Astrocyte of the cerebellum (primary cell): ENCODE measurements at regions not wholly inside any gene's neighbourhood (a gene's known extent, or its start where the extent isn't known, plus 50 kb on each side); places are given as distances from the start of the nearest gene placed in this dataset.
"Not testable (repeated sequence)": the region's sequence is repeated elsewhere in the genome, so short reads cannot be mapped to it uniquely, and the experiment has no call there.

Source experiments
- DNase-seq: peaks from one replicate; pipeline ENCODE4 v3.0.0-alpha.2; 2011; ENCODE audit warnings: low read depth
- H3K4me3 ChIP-seq: 2 replicates; pipeline ENCODE4 v1.5.1; 2011; ENCODE audit warnings: mild to moderate bottlenecking, low read depth, low read length, moderate library complexity
- in situ Hi-C: cut with HindIII; loops from 2 replicates; pipeline ENCODE4 v1.10.0; 2017; ENCODE audit warnings: low sequenced_read_pairs
- TF ChIP-seq, protein P1 (sequence below): IDR thresholded peaks from 2 replicates; pipeline ENCODE4 v1.5.1; 2012; ENCODE audit warnings: low read length, low read depth, moderate library complexity, mild to moderate bottlenecking; ENCODE audit errors: missing control alignments

DNA sequence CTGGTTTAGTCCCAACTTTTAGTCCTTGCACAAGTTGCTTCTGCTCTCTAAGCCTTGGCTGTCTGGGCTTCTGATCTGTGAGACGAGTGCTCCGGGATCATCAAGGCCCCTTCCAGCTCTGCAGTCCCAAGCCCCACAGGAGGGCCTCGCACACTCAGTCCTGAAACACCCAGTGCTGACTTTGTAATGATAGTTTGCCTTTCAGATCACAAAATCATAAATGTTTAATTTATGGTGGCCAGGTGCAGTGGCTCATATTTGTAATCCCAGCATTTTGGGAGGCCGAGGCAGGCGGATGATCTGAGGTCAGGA, 95.9 kb upstream of the SLC25A48 start:
- in situ Hi-C loops, result loop anchor here (25.0 kb wide), 1 partner anchor 276 kb away; the partner anchor contains the start of gene TIFAB
- no peak for DNase-seq
- no peak overlapping the region for H3K4me3 ChIP-seq
- TF ChIP-seq, protein P1, sequence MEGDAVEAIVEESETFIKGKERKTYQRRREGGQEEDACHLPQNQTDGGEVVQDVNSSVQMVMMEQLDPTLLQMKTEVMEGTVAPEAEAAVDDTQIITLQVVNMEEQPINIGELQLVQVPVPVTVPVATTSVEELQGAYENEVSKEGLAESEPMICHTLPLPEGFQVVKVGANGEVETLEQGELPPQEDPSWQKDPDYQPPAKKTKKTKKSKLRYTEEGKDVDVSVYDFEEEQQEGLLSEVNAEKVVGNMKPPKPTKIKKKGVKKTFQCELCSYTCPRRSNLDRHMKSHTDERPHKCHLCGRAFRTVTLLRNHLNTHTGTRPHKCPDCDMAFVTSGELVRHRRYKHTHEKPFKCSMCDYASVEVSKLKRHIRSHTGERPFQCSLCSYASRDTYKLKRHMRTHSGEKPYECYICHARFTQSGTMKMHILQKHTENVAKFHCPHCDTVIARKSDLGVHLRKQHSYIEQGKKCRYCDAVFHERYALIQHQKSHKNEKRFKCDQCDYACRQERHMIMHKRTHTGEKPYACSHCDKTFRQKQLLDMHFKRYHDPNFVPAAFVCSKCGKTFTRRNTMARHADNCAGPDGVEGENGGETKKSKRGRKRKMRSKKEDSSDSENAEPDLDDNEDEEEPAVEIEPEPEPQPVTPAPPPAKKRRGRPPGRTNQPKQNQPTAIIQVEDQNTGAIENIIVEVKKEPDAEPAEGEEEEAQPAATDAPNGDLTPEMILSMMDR, result no peak

DNA sequence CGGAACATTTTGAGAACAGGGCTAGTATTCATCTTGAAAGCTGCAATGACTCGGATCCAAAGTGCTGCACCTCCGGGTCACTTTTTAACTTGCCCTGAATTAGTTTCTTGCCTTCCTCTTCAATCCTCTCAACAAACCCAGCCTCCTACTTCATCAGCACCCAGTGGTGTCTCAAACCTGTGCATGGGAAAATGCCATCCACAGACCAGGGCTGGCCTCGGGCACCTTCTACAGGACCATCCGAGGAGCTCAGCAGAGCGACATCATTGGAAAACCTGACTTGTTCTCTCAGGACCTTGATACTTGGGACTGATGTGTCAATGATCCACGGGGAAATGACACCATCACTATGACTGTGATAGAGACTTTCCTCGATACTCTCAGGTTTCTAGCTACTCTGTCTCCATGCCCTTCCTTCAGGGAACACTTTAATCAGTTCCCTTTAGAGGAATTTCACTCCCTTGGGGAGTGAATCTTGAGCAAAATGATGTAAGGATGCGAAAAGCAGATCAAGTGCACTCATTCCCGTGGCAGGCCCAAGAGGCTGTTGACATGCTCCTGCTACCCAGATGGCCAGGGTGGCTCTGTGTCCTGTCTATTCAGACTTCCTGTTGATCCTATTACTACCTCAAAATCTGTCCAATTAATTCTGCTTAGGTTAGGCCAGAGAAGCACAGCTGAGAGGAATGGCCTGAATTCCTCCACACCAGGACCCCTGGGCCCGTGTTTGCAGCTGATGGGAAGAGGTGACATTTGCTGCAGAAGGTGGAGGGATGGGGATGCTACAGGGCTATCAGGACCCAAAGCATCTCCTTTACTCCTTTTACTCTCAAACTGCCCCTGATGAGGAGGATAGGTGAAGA, 96.5 kb upstream of the SLC25A48 start:
- TF ChIP-seq, protein P1, result no peak
- DNase-seq, result no peak
- no peak overlapping the region for H3K4me3 ChIP-seq
- in situ Hi-C loops, result loop anchor here (25.0 kb wide), 1 partner anchor 276 kb away; the partner anchor contains the start of gene TIFAB

DNA sequence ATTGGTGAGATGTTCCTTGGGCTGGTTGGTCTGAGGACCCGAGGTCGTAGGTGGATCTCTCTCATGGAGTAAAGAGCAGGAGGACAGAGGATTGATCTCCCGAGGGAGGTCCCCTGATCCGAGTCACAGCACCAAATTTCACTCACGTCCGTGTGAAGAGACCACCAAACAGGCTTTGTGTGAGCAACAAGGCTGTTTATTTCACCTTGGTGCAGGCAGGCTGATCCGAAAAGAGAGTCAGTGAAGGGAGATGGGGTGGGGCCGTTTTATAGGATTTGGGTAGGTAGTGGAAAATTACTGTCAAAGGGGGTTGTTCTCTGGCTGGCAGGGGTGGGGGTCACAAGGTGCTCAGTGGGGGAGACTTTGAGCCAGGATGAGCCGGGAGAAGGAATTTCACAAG, 97.5 kb upstream of the SLC25A48 start:
- DNase-seq, H3K4me3 ChIP-seq: not testable (repeated sequence)
- in situ Hi-C loops, result loop anchor here (25.0 kb wide), 1 partner anchor 275 kb away; the partner anchor contains the start of gene TIFAB

DNA sequence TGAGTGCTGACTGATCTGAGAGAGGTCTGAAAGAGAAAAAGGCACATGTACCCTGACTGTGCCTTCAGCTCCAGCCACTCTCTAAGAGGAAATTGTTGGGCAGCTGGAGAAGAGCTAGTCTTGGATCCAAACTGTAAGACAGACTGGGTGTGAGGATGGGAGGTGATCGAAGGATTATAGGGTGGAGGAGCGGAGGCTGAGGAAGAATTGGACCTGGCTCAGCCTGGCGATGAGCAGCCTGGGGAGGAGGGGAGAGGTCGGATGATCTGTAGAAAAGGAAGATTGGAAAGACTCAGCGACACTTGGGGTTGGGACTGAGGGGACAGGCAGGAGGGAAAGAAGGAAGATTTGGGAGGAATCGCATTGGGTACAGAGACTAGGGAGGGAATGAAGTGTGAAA, 98.6 kb upstream of the SLC25A48 start:
- no peak for DNase-seq
- TF ChIP-seq, protein P1, result no peak
- in situ Hi-C loops, result loop anchor here (25.0 kb wide), 1 partner anchor 274 kb away; the partner anchor contains the start of gene TIFAB
- no peak overlapping the region for H3K4me3 ChIP-seq

DNA sequence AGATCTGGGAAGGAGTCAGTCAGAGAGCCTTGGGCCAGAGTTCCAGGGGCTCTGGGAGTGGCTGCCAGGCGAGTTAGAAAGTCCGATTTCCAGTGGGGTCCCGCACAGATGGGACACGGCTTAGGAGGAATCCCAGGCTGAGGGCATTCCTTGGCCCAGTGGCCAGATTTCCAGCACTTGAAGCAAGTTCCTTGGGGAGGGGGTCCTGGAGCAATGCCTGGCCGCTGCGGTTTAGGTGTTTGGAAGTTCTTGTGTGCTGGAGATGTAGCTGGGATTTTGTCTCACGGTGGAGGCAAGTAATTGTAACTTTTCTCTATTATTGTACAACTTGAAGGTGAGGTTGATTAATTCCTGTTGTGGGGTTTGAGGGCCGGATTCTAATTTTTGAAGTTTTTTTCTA, 99.5 kb upstream of the SLC25A48 start:
- not testable (repeated sequence) for DNase-seq
- in situ Hi-C loops, result loop anchor here (25.0 kb wide), 1 partner anchor 273 kb away; the partner anchor contains the start of gene TIFAB

DNA sequence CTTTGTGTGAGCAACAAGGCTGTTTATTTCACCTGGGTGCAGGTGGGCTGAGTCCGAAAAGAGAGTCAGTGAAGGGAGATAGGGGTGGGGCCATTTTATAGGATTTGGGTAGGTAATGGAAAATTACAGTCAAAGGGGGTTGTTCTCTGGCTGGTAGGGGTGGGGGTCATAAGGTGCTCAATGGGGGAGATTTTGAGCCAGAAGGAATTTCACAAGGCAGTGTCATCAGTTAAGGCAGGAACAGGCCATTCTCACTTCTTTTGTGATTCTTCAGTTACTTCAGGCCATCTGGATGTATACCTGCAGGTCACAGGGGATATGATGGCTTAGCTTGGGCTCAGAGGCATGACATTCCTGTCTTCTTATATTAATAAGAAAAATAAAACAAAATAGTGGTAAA, 103.4 kb upstream of the SLC25A48 start:
- not testable (repeated sequence) for H3K4me3 ChIP-seq, DNase-seq
- in situ Hi-C loops, result loop anchor here (25.0 kb wide), 1 partner anchor 269 kb away; the partner anchor contains the start of gene TIFAB

More for the DNA sequence above, 99.5 kb upstream of the SLC25A48 start:
- not testable (repeated sequence) for H3K4me3 ChIP-seq

DNA sequence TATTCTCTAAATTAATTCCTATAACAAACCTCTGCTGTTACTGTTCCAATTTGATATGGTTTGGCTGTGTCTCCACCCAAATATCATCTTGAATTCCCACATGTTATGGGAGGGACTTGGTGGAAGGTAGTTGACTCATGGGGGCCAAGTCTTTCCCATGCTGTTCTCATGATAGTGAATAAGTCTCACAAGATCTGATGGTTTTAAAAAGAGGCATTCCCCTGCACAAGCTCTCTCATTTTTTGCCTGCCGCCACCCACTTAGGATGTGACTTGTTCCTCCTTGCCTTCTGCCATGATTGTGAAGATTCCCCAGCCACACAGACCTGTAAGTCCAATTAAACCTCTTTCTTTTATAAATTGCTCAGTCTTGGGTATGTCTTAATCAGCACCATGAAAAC, 104.3 kb upstream of the SLC25A48 start:
- in situ Hi-C loops, result loop anchor here (25.0 kb wide), 1 partner anchor 268 kb away; the partner anchor contains the start of gene TIFAB
- DNase-seq, H3K4me3 ChIP-seq: not testable (repeated sequence)

DNA sequence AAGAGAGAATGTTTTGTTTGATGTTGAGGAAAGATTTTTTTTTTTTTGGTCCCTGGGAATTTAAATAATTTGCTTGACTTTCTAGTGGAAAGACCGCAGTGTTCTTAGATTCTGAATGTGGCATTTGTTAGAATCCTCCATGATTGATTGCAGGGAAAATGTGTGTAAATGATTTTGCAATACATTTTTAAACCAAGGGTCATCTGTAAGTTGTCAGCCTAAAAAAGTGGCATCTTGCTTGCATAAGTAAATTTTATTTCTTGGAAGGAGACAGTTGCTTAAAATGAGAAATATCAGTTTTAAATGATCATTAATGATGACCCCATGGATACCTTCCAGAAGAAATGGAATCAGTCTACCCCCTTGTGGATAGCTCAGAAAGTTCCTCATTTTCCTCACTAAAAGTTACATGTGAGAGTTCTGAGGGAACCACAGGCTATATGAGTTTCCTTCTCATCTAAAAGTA, 105.1 kb upstream of the SLC25A48 start:
- TF ChIP-seq, protein P1, result no peak
- no peak for DNase-seq
- in situ Hi-C loops, result loop anchor here (25.0 kb wide), 1 partner anchor 267 kb away; the partner anchor contains the start of gene TIFAB
- no peak overlapping the region for H3K4me3 ChIP-seq
